GM23248 (cell line): ENCODE measurements at regions not wholly inside any gene's neighbourhood (a gene's known extent, or its start where the extent isn't known, plus 50 kb on each side); places are given as distances from the start of the nearest gene placed in this dataset.

Source experiments
- DNase-seq: peaks from one replicate; pipeline ENCODE4 v3.0.0-alpha.2; 2015
- H2AFZ ChIP-seq: fragments of 200-600 bp; sonication (generic); 2 replicates; pipeline ENCODE4 v1.6.1; 2016; ENCODE audit warnings: antibody characterized with exemption
- H3F3A ChIP-seq: fragments of 200-600 bp; sonication (generic); 2 replicates; pipeline ENCODE4 v1.6.1; 2016; ENCODE audit warnings: mild to moderate bottlenecking, antibody characterized with exemption, mixed run types; ENCODE audit not compliant: insufficient read depth
- H3K27ac ChIP-seq: fragments of 200-600 bp; sonication (generic); 2 replicates; pipeline ENCODE4 v1.5.1; 2016; ENCODE audit warnings: mild to moderate bottlenecking
- H3K27me3 ChIP-seq: fragments of 200-600 bp; sonication (generic); replicated peaks from 2 replicates; pipeline ENCODE4 v1.6.1; 2016; ENCODE audit warnings: mild to moderate bottlenecking; ENCODE audit not compliant: insufficient read depth
- H3K36me3 ChIP-seq: fragments of 200-600 bp; sonication (generic); 2 replicates; pipeline ENCODE4 v1.6.1; 2016; ENCODE audit warnings: low read depth, mild to moderate bottlenecking
- H3K4me1 ChIP-seq: fragments of 200-600 bp; sonication (generic); 2 replicates; pipeline ENCODE4 v1.6.1; 2016; ENCODE audit warnings: mild to moderate bottlenecking; ENCODE audit not compliant: insufficient read depth
- H3K4me2 ChIP-seq: fragments of 200-600 bp; sonication (generic); one replicate; pipeline ENCODE4 v1.6.1; 2016; ENCODE audit warnings: mild to moderate bottlenecking; ENCODE audit not compliant: unreplicated experiment
- H3K4me3 ChIP-seq: fragments of 200-600 bp; sonication (generic); 2 replicates; pipeline ENCODE4 v1.5.1; 2016; ENCODE audit warnings: mild to moderate bottlenecking
- H3K79me2 ChIP-seq: fragments of 200-600 bp; sonication (generic); 2 replicates; pipeline ENCODE4 v1.6.1; 2016; ENCODE audit warnings: mild to moderate bottlenecking; ENCODE audit not compliant: insufficient read depth
- H3K9ac ChIP-seq: fragments of 200-600 bp; sonication (generic); 2 replicates; pipeline ENCODE4 v1.6.1; 2016; ENCODE audit warnings: mild to moderate bottlenecking
- H3K9me2 ChIP-seq: fragments of 200-600 bp; sonication (generic); 2 replicates; pipeline ENCODE4 v1.6.1; 2016; ENCODE audit warnings: mixed run types, mild to moderate bottlenecking, moderate library complexity; ENCODE audit not compliant: insufficient read depth
- H3K9me3 ChIP-seq: fragments of 200-600 bp; sonication (generic); one replicate; pipeline ENCODE4 v1.6.1; 2017; ENCODE audit warnings: low read depth
- H4K20me1 ChIP-seq: fragments of 200-600 bp; sonication (generic); 2 replicates; pipeline ENCODE4 v1.6.0; 2016; ENCODE audit not compliant: insufficient read depth
- EZH2 ChIP-seq: fragments of 200-600 bp; sonication (generic); IDR thresholded peaks from 2 replicates; pipeline ENCODE4 v1.6.1; 2018; ENCODE audit warnings: antibody characterized with exemption, mild to moderate bottlenecking; ENCODE audit not compliant: insufficient read depth, poor library complexity, severe bottlenecking
- EZH2phosphoT487 ChIP-seq: fragments of 200-600 bp; sonication (generic); IDR thresholded peaks from 2 replicates; pipeline ENCODE4 v1.6.1; 2018; ENCODE audit warnings: antibody characterized with exemption, moderate library complexity, mild to moderate bottlenecking, low read depth; ENCODE audit not compliant: insufficient read depth
- WGBS, 2 experiments: methylation state at CpG; one replicate each; pipeline ENCODE4 v1.1.6; 2015 to 2017; ENCODE audit warnings: low lambda C conversion rate in 2 of 2, low coverage in 1 of 2; ENCODE audit errors: missing lambda C conversion rate in 2 of 2; 5-methylcytosine and 5-hydroxymethylcytosine counted together
- in situ Hi-C: fragments of 300-500 bp; cut with MboI; formaldehyde crosslinking; loops from 2 replicates; pipeline ENCODE4 v1.15.0; 2020

DNA sequence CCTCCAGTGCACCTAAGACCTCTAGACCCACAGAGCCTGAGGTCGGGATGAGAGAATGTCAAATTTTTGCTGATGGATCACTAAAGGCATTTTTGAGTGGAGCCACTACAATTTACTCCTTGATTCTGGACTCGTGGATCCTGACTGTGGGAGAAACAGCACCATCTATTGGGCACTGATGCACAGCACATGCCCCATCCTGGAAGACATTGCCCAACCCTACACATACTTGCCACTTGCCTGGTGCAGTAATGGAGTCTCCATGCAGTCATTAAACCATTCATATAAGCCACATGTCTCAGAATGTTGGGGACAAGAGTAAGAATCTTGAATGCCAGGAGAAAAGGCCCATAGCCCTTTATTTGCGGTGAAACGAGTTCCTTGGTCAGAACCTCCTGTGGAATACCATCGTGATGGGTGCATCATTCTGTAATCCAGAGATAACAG lies 103.9 kb downstream of the GGTLC2 start:
- WGBS, 2 experiments: 25 to 38% methylated on average over 5 of the region's 5 CpGs
- Histone ChIP-seq H3F3A (no peaks in the 10 kb centered on the region), H4K20me1 (no peaks in the 10 kb centered on the region), H3K9me3 (no peaks in the 10 kb centered on the region), H3K4me3 (no peak overlapping the region), H3K4me2 (no peak overlapping the region), H3K79me2 (no peaks in the 10 kb centered on the region), H3K27me3 (peaks cover 19% of the 10 kb centered on the region), H3K36me3 (no peaks in the 10 kb centered on the region), H2AFZ (no peak overlapping the region), H3K27ac (no peak overlapping the region), H3K4me1 (no peaks in the 10 kb centered on the region; the same call in 1 of the 2 replicates), H3K9ac (no peak overlapping the region), H3K9me2 (no peaks in the 10 kb centered on the region)
- in situ Hi-C loops: no loop called here
- peak; percentile 68 for DNase-seq
- TF ChIP-seq EZH2phosphoT487: no peak

DNA sequence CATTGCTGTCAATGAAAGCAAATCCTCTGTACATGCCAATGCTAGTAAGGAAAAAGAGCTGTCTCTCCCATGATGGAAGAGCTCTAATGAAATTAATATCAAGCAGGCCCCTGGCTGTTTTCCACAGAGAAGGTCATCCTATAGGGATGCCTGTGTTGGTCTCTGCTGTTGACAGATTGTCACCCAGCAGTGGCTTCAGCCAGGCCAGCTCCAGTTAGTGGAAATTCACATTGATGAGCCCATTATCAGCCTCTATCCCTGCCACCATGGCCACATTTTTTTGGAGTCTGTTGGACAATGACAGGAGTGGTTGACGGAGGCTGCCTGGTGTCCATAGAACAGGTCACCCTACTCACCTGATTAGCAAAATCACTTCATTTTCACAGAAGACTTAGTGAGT lies 104.3 kb downstream of the GGTLC2 start:
- Histone ChIP-seq H3K4me1 (no peaks in the 10 kb centered on the region; the same call in 1 of the 2 replicates), H3K27me3 (peaks cover 14% of the 10 kb centered on the region), H3F3A (no peaks in the 10 kb centered on the region), H3K27ac (no peak overlapping the region), H3K9me3 (no peaks in the 10 kb centered on the region), H4K20me1 (no peaks in the 10 kb centered on the region), H3K4me2 (no peak overlapping the region), H3K36me3 (no peaks in the 10 kb centered on the region), H3K4me3 (no peak overlapping the region), H3K9me2 (no peaks in the 10 kb centered on the region), H2AFZ (no peak overlapping the region), H3K9ac (no peak overlapping the region), H3K79me2 (no peaks in the 10 kb centered on the region)
- TF ChIP-seq EZH2phosphoT487 (no peak), EZH2 (no peak)
- in situ Hi-C loops: no loop called here
- 92 to 97% methylated on average over 1 of the region's 1 CpG for WGBS, 2 experiments
- no peak for DNase-seq

DNA sequence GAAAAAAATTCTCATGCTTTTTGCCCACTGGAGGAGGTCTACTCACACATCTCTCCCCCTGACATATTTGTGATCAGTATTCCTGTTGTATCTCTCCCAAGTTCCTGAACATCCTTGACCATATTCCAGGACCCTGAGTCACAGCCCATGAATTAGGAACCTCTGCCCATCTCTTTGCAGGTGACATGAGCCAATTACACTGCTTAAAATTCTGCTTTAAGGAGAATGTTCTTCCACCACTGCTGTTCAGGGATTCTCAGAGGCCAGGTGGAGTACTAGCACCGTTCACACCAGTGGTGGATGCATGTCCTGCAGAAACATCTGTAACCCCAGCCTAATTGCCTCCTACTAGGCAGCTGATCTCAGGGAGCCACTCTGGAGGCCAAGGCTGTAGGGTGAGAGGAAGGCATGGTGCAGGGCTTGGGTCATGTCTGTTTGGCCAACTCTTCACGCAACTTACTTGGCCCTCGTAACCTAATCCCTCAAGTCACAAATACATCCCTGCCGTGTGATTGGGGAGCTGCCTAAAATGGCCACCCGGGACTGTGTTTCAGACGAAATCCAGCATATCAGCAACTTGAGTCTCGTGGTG lies 104.8 kb downstream of the GGTLC2 start:
- Histone ChIP-seq H3K9me2 (no peaks in the 10 kb centered on the region), H3K4me2 (no peak overlapping the region), H3K27ac (no peak overlapping the region), H2AFZ (no peak overlapping the region), H3K9me3 (no peaks in the 10 kb centered on the region), H3K9ac (no peak overlapping the region), H3K27me3 (peaks cover 9% of the 10 kb centered on the region), H3F3A (no peaks in the 10 kb centered on the region), H3K4me3 (no peak overlapping the region), H3K36me3 (no peaks in the 10 kb centered on the region), H4K20me1 (no peaks in the 10 kb centered on the region), H3K79me2 (no peaks in the 10 kb centered on the region), H3K4me1 (no peaks in the 10 kb centered on the region; the same call in 1 of the 2 replicates)
- TF ChIP-seq EZH2 (no peak), EZH2phosphoT487 (no peak)
- DNase-seq: no peak
- WGBS, 2 experiments: 43 to 47% methylated on average over 7 of the region's 7 CpGs
- in situ Hi-C loops: no loop called here

DNA sequence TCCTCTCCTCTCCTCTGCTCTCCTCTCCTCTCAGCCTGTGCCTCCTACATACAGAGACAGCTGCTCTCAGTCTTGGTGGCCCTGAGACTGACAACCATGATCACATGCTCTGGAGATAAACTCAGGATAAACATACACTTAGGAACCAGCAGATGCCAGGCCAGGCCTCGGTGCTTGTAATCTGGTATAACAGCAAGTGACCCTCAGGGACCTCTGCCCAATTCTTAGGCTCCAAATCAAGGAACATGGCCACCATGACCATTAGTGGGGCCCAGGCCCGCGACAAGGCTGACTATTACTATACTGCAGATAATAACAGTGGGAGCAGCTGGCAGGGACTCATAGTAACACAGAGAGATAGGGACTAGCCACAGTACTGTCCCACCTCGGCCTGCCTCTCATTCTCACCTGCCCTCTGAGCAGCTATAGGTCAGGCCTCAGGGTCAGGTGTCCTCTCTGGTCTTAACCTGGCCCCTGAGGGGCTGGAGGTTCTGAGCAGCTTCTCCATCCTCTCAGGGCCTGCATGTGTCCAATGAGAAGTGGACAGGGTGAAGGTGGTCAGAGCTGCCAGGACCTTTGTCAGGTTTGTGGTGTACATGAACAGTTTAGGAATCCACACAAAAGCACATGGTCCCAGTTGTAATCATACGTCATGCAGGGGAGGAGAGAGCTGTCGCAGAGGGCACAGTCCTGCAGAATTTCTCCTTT lies 106.1 kb downstream of the GGTLC2 start:
- H3K27me3 ChIP-seq: no peaks in the 10 kb centered on the region
- no peaks in the 10 kb centered on the region for H3K9me3 ChIP-seq
- H3K9me2 ChIP-seq: no peaks in the 10 kb centered on the region
- no peak for DNase-seq
- H3K4me2 ChIP-seq: no peak overlapping the region
- no peaks in the 10 kb centered on the region for H3K36me3 ChIP-seq
- 57 to 67% methylated on average over 6 of the region's 6 CpGs for WGBS, 2 experiments
- H3K79me2 ChIP-seq: no peaks in the 10 kb centered on the region
- no peak for TF ChIP-seq EZH2
- no peak for TF ChIP-seq EZH2phosphoT487
- no peaks in the 10 kb centered on the region for H4K20me1 ChIP-seq
- no peak overlapping the region for H3K4me3 ChIP-seq
- H3K9ac ChIP-seq: no peak overlapping the region
- H3F3A ChIP-seq: no peaks in the 10 kb centered on the region
- no peaks in the 10 kb centered on the region; the same call in 1 of the 2 replicates for H3K4me1 ChIP-seq
- H2AFZ ChIP-seq: no peak overlapping the region
- in situ Hi-C loops: no loop called here
- no peak overlapping the region for H3K27ac ChIP-seq
